ENCODE measurements at regions not wholly inside any gene's neighbourhood (a gene's known extent, or its start where the extent isn't known, plus 50 kb on each side); places are given as distances from the start of the nearest gene placed in this dataset.

DNA sequence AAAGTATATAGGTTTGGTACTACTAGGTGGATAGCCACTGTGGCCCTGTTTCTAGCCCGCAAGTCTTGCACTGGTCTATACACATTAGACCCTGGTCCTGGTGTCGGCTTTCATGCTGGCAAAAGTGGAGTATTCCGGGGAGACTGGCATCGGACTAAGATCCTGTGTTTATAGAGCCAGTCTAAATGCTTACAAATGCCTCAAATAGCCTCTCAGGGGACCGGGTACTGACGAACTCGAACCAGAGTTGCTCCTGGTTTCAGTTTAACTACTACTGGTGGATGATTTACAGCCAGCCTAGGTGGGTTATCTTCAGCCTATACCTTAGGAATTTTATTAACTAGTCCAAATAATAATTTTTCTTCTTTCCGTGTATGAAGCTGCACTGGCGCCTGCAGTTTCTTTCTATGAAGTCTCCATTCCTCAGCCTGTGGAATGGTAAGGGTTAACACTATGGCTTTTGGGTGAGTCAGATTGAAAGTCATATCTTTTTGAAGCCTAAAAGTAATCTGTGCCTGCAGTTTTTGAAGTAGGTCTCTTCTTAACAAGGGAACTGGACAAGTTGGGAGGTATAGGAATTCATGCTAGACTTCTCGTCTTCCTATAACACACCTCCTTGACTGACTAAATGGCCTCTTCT is 51.3 kb downstream of the OR10H4 start:
- no peaks in the 10 kb centered on the region for H3K36me3 Mint-ChIP-seq (ENCODE audit: low read depth)

DNA sequence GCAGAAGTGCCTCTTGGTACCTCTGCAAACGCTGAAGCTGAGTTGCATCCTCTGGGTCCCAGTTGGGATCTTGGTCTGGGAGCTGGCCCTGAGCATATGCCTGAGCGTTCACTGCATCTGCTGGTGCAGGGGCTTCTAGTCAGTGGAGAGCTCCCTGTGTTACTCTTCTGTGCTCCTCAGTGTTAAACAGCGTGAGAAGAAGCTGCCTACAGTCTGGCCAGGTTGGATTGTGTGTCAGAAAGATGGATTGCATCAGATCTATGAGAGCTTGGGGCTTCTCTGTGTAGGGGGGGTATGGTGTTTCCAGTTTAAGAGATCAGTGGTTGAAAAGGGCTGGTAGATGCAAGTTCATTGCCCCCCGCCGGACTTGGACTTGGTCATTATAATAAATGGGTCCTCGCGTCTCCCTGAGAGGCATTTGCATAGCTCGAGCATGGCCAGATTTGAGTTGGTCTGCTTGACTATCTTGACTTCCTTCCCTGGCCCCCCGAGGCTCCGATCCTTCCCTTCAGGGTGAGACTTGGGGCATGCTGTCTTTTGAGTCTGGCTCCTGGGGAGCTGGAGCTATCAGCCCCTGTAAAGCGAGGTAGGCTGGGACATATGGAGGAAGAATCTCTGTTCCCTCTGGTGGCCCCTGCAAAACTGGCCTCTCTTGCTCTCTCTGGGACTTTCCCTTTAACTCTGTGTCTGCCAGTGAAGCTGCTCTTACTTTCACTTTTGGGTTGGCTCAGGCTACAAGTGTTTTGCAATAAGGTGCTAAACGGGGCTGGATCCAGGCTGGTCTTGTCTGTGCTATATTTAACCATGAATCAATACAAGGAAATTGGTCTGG is 52.9 kb downstream of the OR10H4 start:
- Mint-ChIP-seq H3K9me3 (peaks cover 1% of the 10 kb centered on the region), H3K27ac (peak overlapping the region; percentile 70), H3K36me3 (ENCODE audit: low read depth) (no peaks in the 10 kb centered on the region), H3K27me3 (ENCODE audit: low read depth) (no peaks in the 10 kb centered on the region), H3K4me3 (peak overlapping the region; percentile 65), H3K4me1 (ENCODE audit: low read depth) (peaks cover 27% of the 10 kb centered on the region)
- peak; percentile 69 for DNase-seq
- CTCF ChIA-PET = interaction anchor here (0.5 to 1.4 kb wide), 3 partner anchors 25 to 1259 kb away, joined by 3 to 6 read pairs (median 4); no protein-coding TSS in a partner anchor
- intact Hi-C loops (cut with micrococcal nuclease) = no loop called here

More for the DNA sequence above, 51.3 kb downstream of the OR10H4 start:
- no peak overlapping the region for H3K4me3 Mint-ChIP-seq
- H3K4me1 Mint-ChIP-seq (ENCODE audit: low read depth) = peaks cover 27% of the 10 kb centered on the region
- intact Hi-C loops (cut with micrococcal nuclease) = no loop called here
- H3K27me3 Mint-ChIP-seq (ENCODE audit: low read depth) = no peaks in the 10 kb centered on the region
- CTCF ChIA-PET = interaction anchor here (0.5 to 0.7 kb wide), 3 partner anchors 41 to 109 kb away, joined by 3 to 6 read pairs (median 3); no protein-coding TSS in a partner anchor
- DNase-seq = no peak
- peaks cover 9% of the 10 kb centered on the region for H3K9me3 Mint-ChIP-seq
- no peak overlapping the region for H3K27ac Mint-ChIP-seq

DNA sequence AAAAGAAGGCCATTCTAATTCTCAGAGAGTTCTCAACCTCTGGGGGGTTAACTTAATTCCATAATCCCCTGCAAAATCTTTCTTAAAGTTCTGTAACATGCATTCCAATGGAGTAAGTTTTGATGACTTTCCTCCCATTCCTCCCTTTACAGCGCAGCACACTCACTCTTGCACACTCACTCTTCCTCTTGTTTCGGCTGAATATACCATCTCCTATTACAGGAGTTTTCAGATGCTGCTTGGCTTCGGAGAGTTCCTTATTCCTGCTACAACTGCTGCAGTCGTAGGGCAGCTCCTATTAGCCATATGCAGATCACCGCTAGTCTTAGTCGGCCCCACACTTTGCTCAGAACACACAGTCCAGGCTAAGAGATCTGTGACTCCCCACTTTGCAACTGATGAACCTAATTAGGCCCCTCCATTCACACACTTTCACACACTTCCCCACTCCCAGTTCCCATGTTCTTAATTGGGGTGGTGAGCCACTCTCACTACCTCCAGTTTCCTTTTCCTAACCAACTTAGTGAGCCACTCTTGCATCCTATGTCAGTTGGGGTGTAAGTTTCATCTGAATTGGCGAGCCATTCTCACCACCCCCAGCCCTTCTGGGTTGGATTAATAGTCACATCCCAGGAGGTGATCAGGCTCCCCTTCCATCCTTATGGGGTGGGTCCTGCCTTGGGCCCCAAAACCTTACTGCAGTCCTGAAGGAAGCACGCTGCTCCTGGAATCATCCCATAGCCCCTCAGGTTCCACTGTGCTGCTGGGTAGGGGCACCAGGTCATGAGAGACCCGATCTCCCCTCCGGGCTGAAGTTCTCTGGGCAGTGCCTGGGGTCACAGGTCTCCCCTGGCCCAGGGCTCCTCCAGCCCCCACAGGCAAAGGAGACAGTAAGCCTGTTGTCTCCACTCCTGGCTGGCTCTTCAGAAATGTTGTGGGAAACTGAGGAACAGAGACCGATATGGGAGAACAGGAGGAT is 53.9 kb downstream of the OR10H4 start:
- H3K4me1 Mint-ChIP-seq (ENCODE audit: low read depth) = peaks cover 27% of the 10 kb centered on the region
- no peaks in the 10 kb centered on the region for H3K27me3 Mint-ChIP-seq (ENCODE audit: low read depth)
- intact Hi-C loops (cut with micrococcal nuclease) = no loop called here
- no peak for DNase-seq
- CTCF ChIA-PET = interaction anchor here (1.4 kb wide), 1 partner anchor 182 kb away, joined by 6 read pairs; no protein-coding TSS in a partner anchor
- peak overlapping the region; percentile 65 for H3K4me3 Mint-ChIP-seq
- H3K36me3 Mint-ChIP-seq (ENCODE audit: low read depth) = no peaks in the 10 kb centered on the region
- no peak overlapping the region for H3K27ac Mint-ChIP-seq
- H3K9me3 Mint-ChIP-seq = no peaks in the 10 kb centered on the region

DNA sequence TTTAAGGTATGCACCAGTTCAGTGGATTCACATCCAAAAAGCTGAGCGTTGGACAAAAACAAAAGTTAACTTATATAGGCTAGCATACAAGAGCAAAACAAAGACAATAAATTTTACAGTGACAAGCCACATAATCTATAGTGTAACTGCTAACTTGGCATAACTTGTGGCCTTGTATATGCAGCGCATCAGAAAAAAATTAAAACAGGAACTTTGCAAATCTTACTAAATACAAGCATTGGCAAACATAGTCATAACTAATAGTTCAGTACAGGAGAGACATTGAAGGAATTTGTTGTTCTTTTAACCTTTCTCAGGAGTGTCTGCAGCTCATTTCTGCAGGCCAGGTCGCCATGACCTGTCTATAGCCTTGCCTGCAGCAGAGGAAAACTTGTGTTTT is 54.6 kb downstream of the OR10H4 start:
- Mint-ChIP-seq H3K27me3 (ENCODE audit: low read depth) (no peaks in the 10 kb centered on the region), H3K27ac (no peak overlapping the region), H3K4me1 (ENCODE audit: low read depth) (peaks cover 27% of the 10 kb centered on the region), H3K9me3 (no peaks in the 10 kb centered on the region), H3K36me3 (ENCODE audit: low read depth) (no peaks in the 10 kb centered on the region), H3K4me3 (no peak overlapping the region)
- CTCF ChIA-PET = interaction anchor here (1.0 kb wide), 1 partner anchor 39 kb away, joined by 3 read pairs; no protein-coding TSS in a partner anchor
- DNase-seq = no peak
- intact Hi-C loops (cut with micrococcal nuclease) = no loop called here

DNA sequence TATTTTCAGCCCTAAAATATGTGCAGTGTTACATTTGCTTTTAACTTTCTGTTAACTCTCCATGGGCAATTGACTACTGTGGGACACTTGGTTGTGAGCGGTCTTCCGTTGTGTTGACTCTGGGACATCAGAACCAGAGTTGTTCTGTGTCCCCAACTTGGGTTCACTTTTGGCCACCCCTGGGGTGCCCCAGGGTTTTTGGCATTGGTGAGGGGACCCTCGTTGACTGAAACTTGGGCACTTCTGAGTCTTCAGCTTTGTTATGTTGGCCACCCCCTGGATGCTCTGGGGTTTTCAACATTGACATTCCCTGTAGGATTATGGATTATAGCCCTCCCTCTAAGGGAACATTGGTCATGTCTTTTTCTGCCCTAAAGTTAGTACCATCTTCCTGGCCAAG is 57.1 kb downstream of the OR10H4 start:
- no peaks in the 10 kb centered on the region for H3K36me3 Mint-ChIP-seq (ENCODE audit: low read depth)
- H3K4me1 Mint-ChIP-seq (ENCODE audit: low read depth) = peaks cover 19% of the 10 kb centered on the region
- intact Hi-C loops (cut with micrococcal nuclease) = no loop called here
- no peak overlapping the region for H3K4me3 Mint-ChIP-seq
- no peak overlapping the region for H3K27ac Mint-ChIP-seq
- CTCF ChIA-PET = no interaction called here
- no peaks in the 10 kb centered on the region for H3K27me3 Mint-ChIP-seq (ENCODE audit: low read depth)
- no peaks in the 10 kb centered on the region for H3K9me3 Mint-ChIP-seq
- DNase-seq = no peak

DNA sequence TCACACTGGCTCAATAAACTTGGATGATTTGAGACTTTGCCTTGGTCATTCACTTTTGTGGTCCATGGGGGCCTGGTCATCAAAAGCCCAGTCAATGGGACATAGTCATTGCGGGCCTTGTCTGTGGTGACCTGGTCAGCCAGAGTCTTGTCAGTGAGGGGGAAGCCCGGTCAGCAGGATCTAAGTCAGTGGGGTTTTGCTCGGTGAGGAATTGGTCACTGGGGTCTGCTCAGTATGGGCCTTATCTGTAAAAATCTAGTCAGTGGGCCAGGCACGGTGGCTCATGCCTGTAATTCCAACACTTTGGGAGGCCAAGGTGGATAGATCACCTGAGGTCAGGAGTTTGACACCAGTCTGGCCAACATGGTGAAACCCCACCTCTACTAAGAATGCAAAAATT is 63.7 kb upstream of the TPM4 start:
- no peak for DNase-seq
- CTCF ChIA-PET = no interaction called here
- intact Hi-C loops (cut with micrococcal nuclease) = no loop called here
- H3K9me3 Mint-ChIP-seq = no peaks in the 10 kb centered on the region
- H3K36me3 Mint-ChIP-seq (ENCODE audit: low read depth) = no peaks in the 10 kb centered on the region
- no peaks in the 10 kb centered on the region for H3K4me1 Mint-ChIP-seq (ENCODE audit: low read depth)
- H3K27me3 Mint-ChIP-seq (ENCODE audit: low read depth) = no peaks in the 10 kb centered on the region
- H3K27ac Mint-ChIP-seq = no peak overlapping the region
- no peak overlapping the region for H3K4me3 Mint-ChIP-seq

DNA sequence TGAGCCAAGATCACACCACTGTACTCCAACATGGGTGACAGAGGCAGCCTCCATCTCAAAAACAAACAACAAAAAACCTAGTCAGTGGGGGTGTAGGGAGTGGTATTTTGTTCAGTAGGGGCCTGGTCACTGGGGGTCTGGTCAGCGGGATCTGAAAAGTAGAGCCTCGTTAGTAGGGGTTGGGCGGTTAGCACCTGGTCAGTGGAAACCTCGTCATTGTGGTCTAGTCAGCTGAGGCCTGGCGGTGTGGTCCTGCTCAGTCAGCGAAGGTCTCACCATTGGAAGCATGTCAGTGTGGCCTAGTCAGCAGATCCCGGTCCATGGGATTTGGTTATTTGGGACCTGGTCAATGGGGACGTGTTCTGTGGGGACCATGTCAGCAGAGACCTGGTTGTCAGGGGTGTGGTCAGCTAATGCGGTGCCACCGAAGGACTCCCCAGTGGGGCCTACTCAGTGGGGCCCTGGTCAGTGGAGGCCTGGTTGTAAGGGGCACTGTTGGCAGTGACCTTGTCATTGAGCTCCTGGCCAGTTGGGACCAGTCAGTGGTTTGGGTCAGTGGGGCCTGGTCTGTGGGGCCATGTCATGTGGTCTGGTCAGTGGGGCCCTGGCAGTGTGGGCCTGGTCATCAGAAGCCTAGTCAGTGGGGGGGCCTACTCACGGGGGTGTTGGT is 63.0 kb upstream of the TPM4 start:
- H3K4me3 Mint-ChIP-seq = no peak overlapping the region
- no peaks in the 10 kb centered on the region for H3K9me3 Mint-ChIP-seq
- DNase-seq = no peak
- H3K27ac Mint-ChIP-seq = no peak overlapping the region
- no peaks in the 10 kb centered on the region for H3K4me1 Mint-ChIP-seq (ENCODE audit: low read depth)
- H3K27me3 Mint-ChIP-seq (ENCODE audit: low read depth) = no peaks in the 10 kb centered on the region
- H3K36me3 Mint-ChIP-seq (ENCODE audit: low read depth) = no peaks in the 10 kb centered on the region
- intact Hi-C loops (cut with micrococcal nuclease) = no loop called here
- CTCF ChIA-PET = no interaction called here

DNA sequence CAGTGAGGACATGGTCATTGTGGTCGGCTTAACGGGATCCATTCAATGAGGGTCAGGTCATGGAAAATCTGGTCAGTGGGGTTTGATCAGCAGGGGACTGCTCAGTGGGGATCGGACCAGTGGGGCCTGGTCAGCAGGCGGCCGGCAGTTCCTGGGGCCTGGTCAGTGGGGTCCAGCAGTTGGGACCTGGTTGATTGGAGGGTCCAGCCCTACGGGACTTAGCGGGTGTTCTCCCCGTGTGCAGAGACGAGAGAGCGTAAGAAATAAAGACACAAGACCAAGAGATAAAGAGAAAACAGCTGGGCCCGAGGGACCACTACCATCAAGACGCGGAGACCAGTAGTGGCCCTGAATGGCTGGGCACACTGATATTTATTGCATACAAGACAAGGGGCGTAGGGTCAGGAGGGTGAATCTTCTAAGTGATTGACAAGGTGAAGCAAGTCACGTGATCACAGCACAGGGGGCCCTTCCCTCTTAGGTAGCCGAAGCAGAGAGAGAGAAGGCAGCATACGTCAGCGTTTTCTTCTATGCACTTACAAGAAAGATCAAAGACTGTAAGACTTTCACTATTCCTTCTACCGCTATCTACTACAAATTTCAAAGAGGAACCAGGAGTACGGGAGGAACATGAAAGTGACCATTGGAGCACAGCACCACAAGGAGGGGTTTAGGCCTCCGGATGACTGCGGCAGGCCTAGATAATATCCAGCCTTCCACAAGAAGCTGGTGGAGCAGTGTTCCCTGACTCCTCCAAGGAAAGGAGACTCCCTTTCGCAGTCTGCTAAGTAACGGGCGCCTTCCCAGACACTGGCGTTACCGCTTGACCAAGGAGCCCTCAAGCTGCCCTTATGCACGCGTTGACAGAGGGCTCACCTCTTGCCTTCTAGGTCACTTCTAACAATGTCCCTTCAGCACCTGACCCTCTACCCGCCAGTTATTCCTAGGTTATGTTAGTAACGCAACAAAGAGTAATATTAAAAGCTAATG is 62.1 kb upstream of the TPM4 start:
- CTCF ChIA-PET = no interaction called here
- no peak for DNase-seq
- H3K4me3 Mint-ChIP-seq = no peak overlapping the region
- H3K36me3 Mint-ChIP-seq (ENCODE audit: low read depth) = no peaks in the 10 kb centered on the region
- no peaks in the 10 kb centered on the region for H3K4me1 Mint-ChIP-seq (ENCODE audit: low read depth)
- H3K9me3 Mint-ChIP-seq = no peaks in the 10 kb centered on the region
- intact Hi-C loops (cut with micrococcal nuclease) = no loop called here
- no peak overlapping the region for H3K27ac Mint-ChIP-seq
- H3K27me3 Mint-ChIP-seq (ENCODE audit: low read depth) = no peaks in the 10 kb centered on the region

DNA sequence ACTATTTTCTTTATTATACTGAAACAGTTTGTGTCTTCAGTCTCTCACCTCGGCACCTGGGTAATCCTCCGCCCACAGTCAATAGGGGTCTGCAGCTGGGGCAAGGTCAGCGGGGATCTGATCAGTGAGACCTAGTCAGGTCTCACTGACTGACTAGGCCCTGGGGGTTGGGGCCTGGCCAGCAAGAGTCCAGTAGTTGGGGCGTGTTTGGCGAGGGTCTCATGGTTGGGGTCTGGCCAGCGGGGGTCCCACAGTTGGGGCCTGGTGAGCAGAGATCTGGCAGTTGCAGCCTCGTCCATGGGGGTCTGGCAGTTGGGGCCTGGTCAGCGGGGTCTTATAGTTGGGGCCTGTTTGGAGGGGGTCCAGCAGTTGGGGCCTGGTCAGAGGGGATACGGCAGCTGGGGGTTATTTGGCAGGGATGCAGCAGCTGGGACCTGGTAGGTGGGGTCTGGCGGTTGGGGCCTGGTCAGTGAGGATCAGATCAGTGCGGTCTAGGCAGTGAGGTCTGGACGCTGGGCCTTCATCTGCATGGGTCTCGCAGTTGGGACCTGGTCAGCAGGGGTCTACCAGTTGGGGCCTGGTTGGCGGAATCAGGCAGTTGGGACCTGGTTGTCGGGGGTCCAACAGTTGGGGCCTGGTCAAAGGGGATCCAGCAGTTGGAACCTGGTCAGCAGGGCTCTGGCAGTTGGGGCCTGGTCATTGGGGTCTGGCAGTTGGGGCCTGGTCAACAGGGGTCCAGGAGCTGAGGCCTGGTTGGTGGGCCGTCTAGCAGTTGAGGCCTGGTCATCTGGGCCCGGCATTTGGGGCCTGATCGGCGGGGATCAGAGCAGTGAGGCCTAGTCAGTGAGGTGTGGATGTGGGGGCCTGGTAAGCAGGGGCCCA is 61.1 kb upstream of the TPM4 start:
- no peaks in the 10 kb centered on the region for H3K9me3 Mint-ChIP-seq
- no peaks in the 10 kb centered on the region for H3K27me3 Mint-ChIP-seq (ENCODE audit: low read depth)
- H3K36me3 Mint-ChIP-seq (ENCODE audit: low read depth) = no peaks in the 10 kb centered on the region
- intact Hi-C loops (cut with micrococcal nuclease) = no loop called here
- CTCF ChIA-PET = no interaction called here
- no peak overlapping the region for H3K27ac Mint-ChIP-seq
- no peak overlapping the region for H3K4me3 Mint-ChIP-seq
- H3K4me1 Mint-ChIP-seq (ENCODE audit: low read depth) = no peaks in the 10 kb centered on the region
- peak; percentile 2 for DNase-seq

DNA sequence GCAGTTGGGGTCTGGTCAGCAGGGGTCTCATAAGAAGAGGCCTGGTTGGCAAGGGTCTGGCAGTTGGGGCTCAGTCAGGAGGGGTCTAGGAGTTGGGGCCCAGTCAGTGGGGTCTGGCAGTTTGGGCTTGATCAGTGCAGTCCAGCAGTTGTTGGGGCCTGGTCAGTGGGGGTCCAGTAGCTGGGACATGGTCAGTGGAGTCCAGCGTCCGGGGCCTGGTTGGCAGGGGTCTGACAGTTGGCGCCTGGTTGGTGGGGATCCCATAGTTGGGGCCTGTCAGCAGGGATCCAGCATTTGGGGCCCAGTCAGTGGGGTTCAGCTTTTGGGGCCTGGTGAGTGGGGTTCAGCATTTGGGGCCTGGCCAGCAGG is 60.5 kb upstream of the TPM4 start:
- H3K9me3 Mint-ChIP-seq = no peaks in the 10 kb centered on the region
- no peak overlapping the region for H3K4me3 Mint-ChIP-seq
- no peak for DNase-seq
- no peaks in the 10 kb centered on the region for H3K4me1 Mint-ChIP-seq (ENCODE audit: low read depth)
- intact Hi-C loops (cut with micrococcal nuclease) = no loop called here
- H3K27me3 Mint-ChIP-seq (ENCODE audit: low read depth) = no peaks in the 10 kb centered on the region
- CTCF ChIA-PET = no interaction called here
- no peak overlapping the region for H3K27ac Mint-ChIP-seq
- H3K36me3 Mint-ChIP-seq (ENCODE audit: low read depth) = no peaks in the 10 kb centered on the region
